ENCODE measurements at regions not wholly inside any gene's neighbourhood (a gene's known extent, or its start where the extent isn't known, plus 50 kb on each side); places are given as distances from the start of the nearest gene placed in this dataset.

- TF ChIP-seq, protein P1, sequence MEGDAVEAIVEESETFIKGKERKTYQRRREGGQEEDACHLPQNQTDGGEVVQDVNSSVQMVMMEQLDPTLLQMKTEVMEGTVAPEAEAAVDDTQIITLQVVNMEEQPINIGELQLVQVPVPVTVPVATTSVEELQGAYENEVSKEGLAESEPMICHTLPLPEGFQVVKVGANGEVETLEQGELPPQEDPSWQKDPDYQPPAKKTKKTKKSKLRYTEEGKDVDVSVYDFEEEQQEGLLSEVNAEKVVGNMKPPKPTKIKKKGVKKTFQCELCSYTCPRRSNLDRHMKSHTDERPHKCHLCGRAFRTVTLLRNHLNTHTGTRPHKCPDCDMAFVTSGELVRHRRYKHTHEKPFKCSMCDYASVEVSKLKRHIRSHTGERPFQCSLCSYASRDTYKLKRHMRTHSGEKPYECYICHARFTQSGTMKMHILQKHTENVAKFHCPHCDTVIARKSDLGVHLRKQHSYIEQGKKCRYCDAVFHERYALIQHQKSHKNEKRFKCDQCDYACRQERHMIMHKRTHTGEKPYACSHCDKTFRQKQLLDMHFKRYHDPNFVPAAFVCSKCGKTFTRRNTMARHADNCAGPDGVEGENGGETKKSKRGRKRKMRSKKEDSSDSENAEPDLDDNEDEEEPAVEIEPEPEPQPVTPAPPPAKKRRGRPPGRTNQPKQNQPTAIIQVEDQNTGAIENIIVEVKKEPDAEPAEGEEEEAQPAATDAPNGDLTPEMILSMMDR (conservative IDR thresholded peaks at IDR 0.05) = no peak
- no peak for TF ChIP-seq ZFX (IDR thresholded peaks at IDR 0.05)
These were observed 314.6 kb downstream of the BLID start for GRCh38 chr11:121801394-121801748.

All from C4-2B (cell line).